Breast epithelium (tissue), 4 donors: ENCODE measurements at regions not wholly inside any gene's neighbourhood (a gene's known extent, or its start where the extent isn't known, plus 50 kb on each side); places are given as distances from the start of the nearest gene placed in this dataset.

ENCODE experiments used
- DNase-seq, 2 donors: peaks; one replicate each; pipeline ENCODE4 v3.0.0-alpha.2; 2019; ENCODE audit warnings: low spot score in 2 of 2
- H3K27ac ChIP-seq, 2 donors: fragments of 200-600 bp; sonication (generic) in 1 of 2; one replicate each; pipeline ENCODE4 v1.5.1; 2016 to 2019; ENCODE audit warnings: mild to moderate bottlenecking in 1 of 2
- H3K27me3 ChIP-seq, 2 donors: fragments of 200-600 bp; sonication (generic) in 1 of 2; one replicate each; pipeline versions ENCODE4 v1.5.1 to v1.6.0; 2017 to 2019; ENCODE audit warnings: control low read depth in 1 of 2, mild to moderate bottlenecking in 1 of 2
- H3K36me3 ChIP-seq: fragments of 200-600 bp; one replicate; pipeline ENCODE4 v1.5.1; 2019
- H3K4me1 ChIP-seq, 2 donors: fragments of 200-600 bp; sonication (generic); one replicate each; pipeline ENCODE4 v1.5.1; 2016 to 2019; ENCODE audit warnings: control low read depth in 1 of 2
- H3K4me3 ChIP-seq, 3 donors: fragments of 200-600 bp; sonication (generic); 1 replicate in 2 of 3; 2 replicates in 1 of 3; pipeline ENCODE4 v1.5.1; 2016 to 2019; ENCODE audit warnings: mild to moderate bottlenecking in 3 of 3, moderate library complexity in 2 of 3
- H3K9me3 ChIP-seq, 2 donors: fragments of 200-600 bp; sonication (generic) in 1 of 2; one replicate each; pipeline ENCODE4 v1.5.1; 2016 to 2019; ENCODE audit warnings: control low read depth in 1 of 2
- CTCF ChIP-seq, 3 donors: fragments of 450-650 bp; IDR thresholded peaks; one replicate each; pipeline ENCODE4 v1.5.1; 2016 to 2017; ENCODE audit warnings: antibody characterized with exemption in 3 of 3, mild to moderate bottlenecking in 3 of 3, moderate library complexity in 3 of 3
- POLR2A ChIP-seq: fragments of 450-650 bp; IDR thresholded peaks from one replicate; pipeline ENCODE4 v1.6.1; 2016; ENCODE audit warnings: antibody characterized with exemption, mild to moderate bottlenecking, moderate library complexity
- POLR2AphosphoS5 ChIP-seq, 3 donors: sonication (generic); formaldehyde crosslinking; IDR thresholded peaks; one replicate each; pipeline ENCODE4 v1.6.1; 2017; ENCODE audit warnings: antibody characterized with exemption in 3 of 3
- intact Hi-C: fragments of 100-400 bp; cut with DNase I; formaldehyde crosslinking; loops from one replicate; pipeline ENCODE4 v1.15.1; 2023; ENCODE audit warnings: low total_unique reads

GRCh38 chr1:25099343-25099951, 132.9 kb downstream of the SYF2 start:
- TF ChIP-seq POLR2A, result no peak
- no peak for TF ChIP-seq POLR2AphosphoS5 (IDR thresholded peaks at IDR 0.05)
- TF ChIP-seq CTCF (IDR thresholded peaks at IDR 0.05), result no peak
- no peak for DNase-seq
- Histone ChIP-seq H3K9me3 (peaks cover 0 to 4% of the 10 kb centered on the region in 2 donors), H3K27ac (no peak overlapping the region), H3K4me3 (no peak overlapping the region), H3K4me1 (no peaks in the 10 kb centered on the region), H3K27me3 (no peaks in the 10 kb centered on the region), H3K36me3 (no peaks in the 10 kb centered on the region)
- intact Hi-C loops, result no loop called here

GRCh38 chr1:25098717-25099116, 133.6 kb downstream of the SYF2 start:
- H3K9me3 ChIP-seq, result peaks cover 0 to 4% of the 10 kb centered on the region in 2 donors
- no peak overlapping the region for H3K27ac ChIP-seq
- H3K4me3 ChIP-seq, result no peak overlapping the region
- intact Hi-C loops, result no loop called here
- H3K36me3 ChIP-seq, result no peaks in the 10 kb centered on the region
- TF ChIP-seq POLR2AphosphoS5 (IDR thresholded peaks at IDR 0.05) (no peak), POLR2A (no peak), CTCF (IDR thresholded peaks at IDR 0.05) (no peak)
- no peak for DNase-seq
- no peaks in the 10 kb centered on the region for H3K27me3 ChIP-seq
- no peaks in the 10 kb centered on the region for H3K4me1 ChIP-seq

GRCh38 chr1:25096307-25097150, 135.8 kb downstream of the SYF2 start:
- no peaks in the 10 kb centered on the region for H3K27me3 ChIP-seq
- no peak overlapping the region for H3K27ac ChIP-seq
- no peaks in the 10 kb centered on the region for H3K36me3 ChIP-seq
- peaks cover 0 to 4% of the 10 kb centered on the region in 2 donors for H3K9me3 ChIP-seq
- TF ChIP-seq POLR2A (no peak), POLR2AphosphoS5 (IDR thresholded peaks at IDR 0.05) (no peak), CTCF (IDR thresholded peaks at IDR 0.05) (no peak)
- no peaks in the 10 kb centered on the region for H3K4me1 ChIP-seq
- intact Hi-C loops, result no loop called here
- DNase-seq, result no peak
- no peak overlapping the region for H3K4me3 ChIP-seq

GRCh38 chr1:25095635-25096200, 136.6 kb downstream of the SYF2 start:
- Histone ChIP-seq H3K4me1 (no peaks in the 10 kb centered on the region), H3K27me3 (no peaks in the 10 kb centered on the region), H3K36me3 (no peaks in the 10 kb centered on the region), H3K27ac (no peak overlapping the region), H3K4me3 (no peak overlapping the region), H3K9me3 (peaks cover 0 to 4% of the 10 kb centered on the region in 2 donors)
- no peak for DNase-seq
- TF ChIP-seq POLR2AphosphoS5 (IDR thresholded peaks at IDR 0.05) (no peak), POLR2A (no peak), CTCF (IDR thresholded peaks at IDR 0.05) (no peak)
- intact Hi-C loops, result no loop called here

GRCh38 chr1:25094995-25095394, 137.3 kb downstream of the SYF2 start:
- peaks cover 0 to 4% of the 10 kb centered on the region in 2 donors for H3K9me3 ChIP-seq
- no peaks in the 10 kb centered on the region for H3K27me3 ChIP-seq
- TF ChIP-seq POLR2AphosphoS5 (IDR thresholded peaks at IDR 0.05), result no peak
- TF ChIP-seq CTCF (IDR thresholded peaks at IDR 0.05), result no peak
- TF ChIP-seq POLR2A, result no peak
- H3K4me3 ChIP-seq, result no peak overlapping the region
- no peaks in the 10 kb centered on the region for H3K4me1 ChIP-seq
- H3K27ac ChIP-seq, result no peak overlapping the region
- H3K36me3 ChIP-seq, result no peaks in the 10 kb centered on the region
- intact Hi-C loops, result no loop called here
- DNase-seq, result no peak
